ACC112 (cell line): ENCODE measurements at regions not wholly inside any gene's neighbourhood (a gene's known extent, or its start where the extent isn't known, plus 50 kb on each side); places are given as distances from the start of the nearest gene placed in this dataset.

ENCODE experiments used
- H2AFZ ChIP-seq: fragments of 200-600 bp; sonication (generic); one replicate; pipeline ENCODE4 v1.6.0; 2017; ENCODE audit warnings: antibody characterized with exemption, low read length; ENCODE audit not compliant: unreplicated experiment
- H3K27ac ChIP-seq: fragments of 200-600 bp; sonication (generic); 2 replicates; pipeline ENCODE4 v1.5.1; 2014; ENCODE audit warnings: low read depth, mild to moderate bottlenecking, antibody characterized with exemption, low read length, moderate library complexity
- H3K27me3 ChIP-seq: fragments of 200-600 bp; sonication (generic); 2 replicates; pipeline ENCODE4 v1.6.1; 2014; ENCODE audit warnings: mild to moderate bottlenecking, antibody characterized with exemption, low read length, moderate library complexity, mixed read lengths; ENCODE audit not compliant: insufficient read depth
- H3K36me3 ChIP-seq: fragments of 200-600 bp; sonication (generic); 2 replicates; pipeline ENCODE4 v1.6.1; 2016; ENCODE audit warnings: mild to moderate bottlenecking, antibody characterized with exemption, low read length, moderate library complexity, mixed read lengths; ENCODE audit not compliant: insufficient read depth
- H3K4me1 ChIP-seq: fragments of 200-600 bp; sonication (generic); one replicate; pipeline ENCODE4 v1.6.1; 2016; ENCODE audit warnings: low read length, mixed read lengths; ENCODE audit not compliant: insufficient read depth, unreplicated experiment, control insufficient read depth
- H3K4me3 ChIP-seq: fragments of 200-600 bp; sonication (generic); 2 replicates; pipeline ENCODE4 v1.5.1; 2014; ENCODE audit warnings: mild to moderate bottlenecking, low read depth, low read length
- H3K79me2 ChIP-seq: fragments of 200-600 bp; sonication (generic); one replicate; pipeline ENCODE4 v1.6.0; 2016; ENCODE audit warnings: low read length; ENCODE audit not compliant: control insufficient read depth, unreplicated experiment, insufficient read depth

- no peak overlapping the region for H2AFZ ChIP-seq
- no peaks in the 10 kb centered on the region for H3K27me3 ChIP-seq
- H3K36me3 ChIP-seq: no peaks in the 10 kb centered on the region
- no peak overlapping the region for H3K27ac ChIP-seq
- H3K4me3 ChIP-seq: no peak overlapping the region
- H3K79me2 ChIP-seq: no peaks in the 10 kb centered on the region
- H3K4me1 ChIP-seq: no peaks in the 10 kb centered on the region
Measured at GRCh38 chr3:54071601-54072000, 50.8 kb upstream of the CACNA2D3 start.

GRCh38 chr3:54069961-54070360 lies 52.4 kb upstream of the CACNA2D3 start:
- no peak overlapping the region for H3K27ac ChIP-seq
- no peaks in the 10 kb centered on the region for H3K79me2 ChIP-seq
- no peaks in the 10 kb centered on the region for H3K27me3 ChIP-seq
- H3K4me1 ChIP-seq: no peaks in the 10 kb centered on the region
- no peak overlapping the region for H2AFZ ChIP-seq
- no peak overlapping the region for H3K4me3 ChIP-seq
- no peaks in the 10 kb centered on the region for H3K36me3 ChIP-seq

- H3K36me3 ChIP-seq: no peaks in the 10 kb centered on the region
- no peaks in the 10 kb centered on the region for H3K4me1 ChIP-seq
- no peaks in the 10 kb centered on the region for H3K79me2 ChIP-seq
- H3K27me3 ChIP-seq: no peaks in the 10 kb centered on the region
- H2AFZ ChIP-seq: no peak overlapping the region
- H3K27ac ChIP-seq: no peak overlapping the region
- H3K4me3 ChIP-seq: no peak overlapping the region
Measured at GRCh38 chr3:54067055-54067698, 55.2 kb upstream of the CACNA2D3 start.

GRCh38 chr3:54066253-54066652 lies 56.1 kb upstream of the CACNA2D3 start:
- Histone ChIP-seq H3K4me1 (no peaks in the 10 kb centered on the region), H3K79me2 (no peaks in the 10 kb centered on the region), H3K36me3 (no peaks in the 10 kb centered on the region), H3K27me3 (no peaks in the 10 kb centered on the region), H3K4me3 (no peak overlapping the region), H3K27ac (no peak overlapping the region), H2AFZ (no peak overlapping the region)

GRCh38 chr3:54065586-54065985 lies 56.8 kb upstream of the CACNA2D3 start:
- Histone ChIP-seq H3K36me3 (no peaks in the 10 kb centered on the region), H3K79me2 (no peaks in the 10 kb centered on the region), H3K4me3 (no peak overlapping the region), H3K27ac (no peak overlapping the region), H3K27me3 (no peaks in the 10 kb centered on the region), H3K4me1 (no peaks in the 10 kb centered on the region), H2AFZ (no peak overlapping the region)

GRCh38 chr3:54065140-54065539 lies 57.2 kb upstream of the CACNA2D3 start:
- H2AFZ ChIP-seq: no peak overlapping the region
- no peaks in the 10 kb centered on the region for H3K79me2 ChIP-seq
- H3K27me3 ChIP-seq: no peaks in the 10 kb centered on the region
- H3K36me3 ChIP-seq: no peaks in the 10 kb centered on the region
- no peak overlapping the region for H3K27ac ChIP-seq
- no peaks in the 10 kb centered on the region for H3K4me1 ChIP-seq
- H3K4me3 ChIP-seq: no peak overlapping the region

GRCh38 chr3:54064486-54064885 lies 57.9 kb upstream of the CACNA2D3 start:
- Histone ChIP-seq H2AFZ (no peak overlapping the region), H3K79me2 (no peaks in the 10 kb centered on the region), H3K27me3 (no peaks in the 10 kb centered on the region), H3K4me3 (no peak overlapping the region), H3K4me1 (no peaks in the 10 kb centered on the region), H3K36me3 (no peaks in the 10 kb centered on the region), H3K27ac (no peak overlapping the region)

GRCh38 chr3:54062546-54062945 lies 59.8 kb upstream of the CACNA2D3 start:
- Histone ChIP-seq H3K27me3 (no peaks in the 10 kb centered on the region), H3K4me3 (no peak overlapping the region), H2AFZ (no peak overlapping the region), H3K27ac (no peak overlapping the region), H3K79me2 (no peaks in the 10 kb centered on the region), H3K36me3 (no peaks in the 10 kb centered on the region), H3K4me1 (no peaks in the 10 kb centered on the region)

- Histone ChIP-seq H3K4me3 (no peak overlapping the region), H2AFZ (no peak overlapping the region), H3K27ac (no peak overlapping the region), H3K79me2 (no peaks in the 10 kb centered on the region), H3K27me3 (no peaks in the 10 kb centered on the region), H3K36me3 (no peaks in the 10 kb centered on the region), H3K4me1 (no peaks in the 10 kb centered on the region)
Measured at GRCh38 chr3:54056521-54056920, 65.8 kb upstream of the CACNA2D3 start.

GRCh38 chr3:54053882-54054281 lies 68.5 kb upstream of the CACNA2D3 start:
- Histone ChIP-seq H3K4me1 (no peaks in the 10 kb centered on the region), H2AFZ (no peak overlapping the region), H3K27me3 (no peaks in the 10 kb centered on the region), H3K27ac (no peak overlapping the region), H3K79me2 (no peaks in the 10 kb centered on the region), H3K36me3 (no peaks in the 10 kb centered on the region), H3K4me3 (no peak overlapping the region)

GRCh38 chr3:54053211-54053610 lies 69.1 kb upstream of the CACNA2D3 start:
- Histone ChIP-seq H2AFZ (no peak overlapping the region), H3K27me3 (no peaks in the 10 kb centered on the region), H3K27ac (no peak overlapping the region)

More at GRCh38 chr3:54053211-54053610, 69.1 kb upstream of the CACNA2D3 start:
- H3K36me3 ChIP-seq: no peaks in the 10 kb centered on the region
- H3K4me3 ChIP-seq: no peak overlapping the region
- H3K79me2 ChIP-seq: no peaks in the 10 kb centered on the region
- no peaks in the 10 kb centered on the region for H3K4me1 ChIP-seq
